Neural cell (in vitro differentiated cells): ENCODE measurements at regions not wholly inside any gene's neighbourhood (a gene's known extent, or its start where the extent isn't known, plus 50 kb on each side); places are given as distances from the start of the nearest gene placed in this dataset.

Source experiments
- H2AFZ ChIP-seq: fragments of 200-600, 300-800 bp; sonication (generic), shearing (Covaris generic); 2 replicates; pipeline ENCODE4 v1.6.0; 2014; ENCODE audit warnings: low read depth, mild to moderate bottlenecking, antibody characterized with exemption, low read length, moderate library complexity
- H3F3A ChIP-seq: fragments of 200-600 bp; shearing (Covaris generic); 2 replicates; pipeline ENCODE4 v1.6.1; 2016; ENCODE audit warnings: mild to moderate bottlenecking, moderate library complexity, mixed read lengths, antibody characterized with exemption, low read length; ENCODE audit not compliant: insufficient read depth, poor library complexity, severe bottlenecking
- H3K27ac ChIP-seq: fragments of 200-600, 300-800 bp; sonication (generic), shearing (Covaris generic); 2 replicates; pipeline ENCODE4 v1.5.1; 2014; ENCODE audit warnings: mild to moderate bottlenecking, low read length, moderate library complexity
- H3K27me3 ChIP-seq: fragments of 300-800, 200-600 bp; sonication (generic), shearing (Covaris generic); 2 replicates; pipeline ENCODE4 v1.6.0; 2014; ENCODE audit warnings: mild to moderate bottlenecking, low read depth, low read length, moderate library complexity; ENCODE audit not compliant: insufficient read depth
- H3K36me3 ChIP-seq: fragments of 300-800, 200-600 bp; sonication (generic), shearing (Covaris generic); 2 replicates; pipeline ENCODE4 v1.5.1; 2014; ENCODE audit warnings: mild to moderate bottlenecking, antibody characterized with exemption, low read length, moderate library complexity; ENCODE audit not compliant: insufficient read depth
- H3K4me2 ChIP-seq: fragments of 300-800, 200-600 bp; sonication (generic), shearing (Covaris generic); 2 replicates; pipeline ENCODE4 v1.6.0; 2014; ENCODE audit warnings: mild to moderate bottlenecking, low read length
- H3K4me3 ChIP-seq: fragments of 300-800, 200-600 bp; sonication (generic), shearing (Covaris generic); 2 replicates; pipeline ENCODE4 v1.5.1; 2014; ENCODE audit warnings: mild to moderate bottlenecking, low read length, moderate library complexity
- H3K79me2 ChIP-seq: fragments of 200-600 bp; shearing (Covaris generic); replicated peaks from 2 replicates; pipeline ENCODE4 v1.6.0; 2014; ENCODE audit warnings: mild to moderate bottlenecking, low read length, moderate library complexity; ENCODE audit not compliant: insufficient read depth
- H3K9ac ChIP-seq: fragments of 300-800, 200-600 bp; sonication (generic), shearing (Covaris generic); 2 replicates; pipeline ENCODE4 v1.6.1; 2016; ENCODE audit warnings: mild to moderate bottlenecking, low read length, mixed read lengths
- H3K9me2 ChIP-seq: fragments of 200-600 bp; shearing (Covaris generic); 2 replicates; pipeline ENCODE4 v1.6.1; 2016; ENCODE audit warnings: mild to moderate bottlenecking, low read length, mixed read lengths; ENCODE audit not compliant: insufficient read depth
- H3K9me3 ChIP-seq: fragments of 200-600, 300-800 bp; sonication (generic), shearing (Covaris generic); 2 replicates; pipeline ENCODE4 v1.6.1; 2016; ENCODE audit warnings: mild to moderate bottlenecking, mixed run types, low read length, moderate library complexity, mixed read lengths
- H4K20me1 ChIP-seq: fragments of 200-600 bp; shearing (Covaris generic); 2 replicates; pipeline ENCODE4 v1.6.1; 2016; ENCODE audit warnings: mild to moderate bottlenecking, mixed run types; ENCODE audit not compliant: insufficient read depth
- EP300 ChIP-seq: fragments of 450-650 bp; conservative IDR thresholded peaks from 2 replicates; pipeline ENCODE4 v1.6.1; 2014; ENCODE audit warnings: antibody characterized with exemption, mild to moderate bottlenecking, moderate library complexity; ENCODE audit not compliant: poor library complexity, severe bottlenecking
- EZH2 ChIP-seq: fragments of 200-600, 300-800 bp; shearing (Covaris generic), sonication (generic); IDR thresholded peaks from 2 replicates; pipeline ENCODE4 v1.6.1; 2014; ENCODE audit warnings: antibody characterized with exemption, low read length, borderline replicate concordance, mild to moderate bottlenecking; ENCODE audit not compliant: insufficient read depth, poor library complexity, severe bottlenecking
- MXI1 ChIP-seq: fragments of 450-650 bp; conservative IDR thresholded peaks from 2 replicates; pipeline ENCODE4 v1.6.1; 2014; ENCODE audit warnings: antibody characterized with exemption, mild to moderate bottlenecking; ENCODE audit not compliant: poor library complexity, severe bottlenecking
- POLR2AphosphoS5 ChIP-seq: IDR thresholded peaks from 2 replicates; pipeline ENCODE4 v1.6.1; 2012
- RAD21 ChIP-seq: fragments of 450-650 bp; conservative IDR thresholded peaks from 2 replicates; pipeline ENCODE4 v1.6.1; 2014; ENCODE audit warnings: antibody characterized with exemption, mild to moderate bottlenecking, moderate library complexity
- SMC3 ChIP-seq: fragments of 450-650 bp; conservative IDR thresholded peaks from 2 replicates; pipeline ENCODE4 v1.6.1; 2014; ENCODE audit warnings: antibody characterized with exemption, mild to moderate bottlenecking, moderate library complexity; ENCODE audit not compliant: poor library complexity
- TAF1 ChIP-seq: IDR thresholded peaks from 2 replicates; pipeline ENCODE4 v1.6.1; 2012; ENCODE audit warnings: low read depth
- TF ChIP-seq, protein P1 (sequence below): IDR thresholded peaks from 2 replicates; pipeline ENCODE4 v1.6.1; 2012; ENCODE audit warnings: borderline replicate concordance
- TF ChIP-seq, protein P2 (sequence below): fragments of 450-650 bp; IDR thresholded peaks from 2 replicates; pipeline ENCODE4 v1.5.1; 2014; ENCODE audit warnings: antibody characterized with exemption, mild to moderate bottlenecking, moderate library complexity; ENCODE audit not compliant: poor library complexity, severe bottlenecking

DNA sequence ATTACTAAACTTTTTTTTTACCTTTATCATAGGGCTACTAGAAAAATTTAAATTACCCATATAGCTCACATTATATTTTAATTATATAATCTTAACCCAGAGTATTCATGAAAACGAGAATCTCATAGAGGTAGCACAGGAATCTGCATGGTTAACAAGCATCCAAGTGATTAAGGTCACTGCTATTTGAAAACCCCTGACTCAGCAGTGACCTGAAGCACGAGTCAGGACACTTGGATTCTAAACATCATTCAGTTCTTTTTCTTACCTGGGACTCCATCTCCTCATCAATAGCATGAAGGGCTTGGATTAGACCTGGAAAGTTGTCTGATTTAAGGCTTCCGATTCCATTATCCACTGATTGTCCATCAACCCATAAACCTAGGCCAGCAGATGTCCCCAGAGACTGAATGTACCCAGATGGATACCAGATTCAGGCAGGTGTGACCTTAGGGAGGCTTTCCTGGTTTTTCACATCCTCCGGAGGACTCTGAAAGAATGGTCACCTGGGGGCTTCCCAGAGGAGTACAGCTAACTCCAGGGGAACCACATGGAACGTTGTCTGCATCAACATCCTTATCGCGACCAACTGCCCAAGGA lies 174.3 kb downstream of the SETD4 start:
- no peaks in the 10 kb centered on the region for H4K20me1 ChIP-seq
- H2AFZ ChIP-seq = no peak overlapping the region
- H3K9me2 ChIP-seq = no peaks in the 10 kb centered on the region
- no peaks in the 10 kb centered on the region for H3K27me3 ChIP-seq
- no peaks in the 10 kb centered on the region for H3K36me3 ChIP-seq
- no peak overlapping the region for H3K27ac ChIP-seq
- H3K4me3 ChIP-seq = no peak overlapping the region
- no peak overlapping the region for H3K4me2 ChIP-seq
- H3K9me3 ChIP-seq = no peaks in the 10 kb centered on the region
- no peak for TF ChIP-seq MXI1
- TF ChIP-seq, protein P1, sequence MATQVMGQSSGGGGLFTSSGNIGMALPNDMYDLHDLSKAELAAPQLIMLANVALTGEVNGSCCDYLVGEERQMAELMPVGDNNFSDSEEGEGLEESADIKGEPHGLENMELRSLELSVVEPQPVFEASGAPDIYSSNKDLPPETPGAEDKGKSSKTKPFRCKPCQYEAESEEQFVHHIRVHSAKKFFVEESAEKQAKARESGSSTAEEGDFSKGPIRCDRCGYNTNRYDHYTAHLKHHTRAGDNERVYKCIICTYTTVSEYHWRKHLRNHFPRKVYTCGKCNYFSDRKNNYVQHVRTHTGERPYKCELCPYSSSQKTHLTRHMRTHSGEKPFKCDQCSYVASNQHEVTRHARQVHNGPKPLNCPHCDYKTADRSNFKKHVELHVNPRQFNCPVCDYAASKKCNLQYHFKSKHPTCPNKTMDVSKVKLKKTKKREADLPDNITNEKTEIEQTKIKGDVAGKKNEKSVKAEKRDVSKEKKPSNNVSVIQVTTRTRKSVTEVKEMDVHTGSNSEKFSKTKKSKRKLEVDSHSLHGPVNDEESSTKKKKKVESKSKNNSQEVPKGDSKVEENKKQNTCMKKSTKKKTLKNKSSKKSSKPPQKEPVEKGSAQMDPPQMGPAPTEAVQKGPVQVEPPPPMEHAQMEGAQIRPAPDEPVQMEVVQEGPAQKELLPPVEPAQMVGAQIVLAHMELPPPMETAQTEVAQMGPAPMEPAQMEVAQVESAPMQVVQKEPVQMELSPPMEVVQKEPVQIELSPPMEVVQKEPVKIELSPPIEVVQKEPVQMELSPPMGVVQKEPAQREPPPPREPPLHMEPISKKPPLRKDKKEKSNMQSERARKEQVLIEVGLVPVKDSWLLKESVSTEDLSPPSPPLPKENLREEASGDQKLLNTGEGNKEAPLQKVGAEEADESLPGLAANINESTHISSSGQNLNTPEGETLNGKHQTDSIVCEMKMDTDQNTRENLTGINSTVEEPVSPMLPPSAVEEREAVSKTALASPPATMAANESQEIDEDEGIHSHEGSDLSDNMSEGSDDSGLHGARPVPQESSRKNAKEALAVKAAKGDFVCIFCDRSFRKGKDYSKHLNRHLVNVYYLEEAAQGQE = no peak
- no peak for TF ChIP-seq SMC3
- TF ChIP-seq TAF1 = no peak
- no peak for TF ChIP-seq EZH2
- TF ChIP-seq POLR2AphosphoS5 = no peak
- no peak for TF ChIP-seq RAD21
- TF ChIP-seq EP300 = no peak
- TF ChIP-seq, protein P2, sequence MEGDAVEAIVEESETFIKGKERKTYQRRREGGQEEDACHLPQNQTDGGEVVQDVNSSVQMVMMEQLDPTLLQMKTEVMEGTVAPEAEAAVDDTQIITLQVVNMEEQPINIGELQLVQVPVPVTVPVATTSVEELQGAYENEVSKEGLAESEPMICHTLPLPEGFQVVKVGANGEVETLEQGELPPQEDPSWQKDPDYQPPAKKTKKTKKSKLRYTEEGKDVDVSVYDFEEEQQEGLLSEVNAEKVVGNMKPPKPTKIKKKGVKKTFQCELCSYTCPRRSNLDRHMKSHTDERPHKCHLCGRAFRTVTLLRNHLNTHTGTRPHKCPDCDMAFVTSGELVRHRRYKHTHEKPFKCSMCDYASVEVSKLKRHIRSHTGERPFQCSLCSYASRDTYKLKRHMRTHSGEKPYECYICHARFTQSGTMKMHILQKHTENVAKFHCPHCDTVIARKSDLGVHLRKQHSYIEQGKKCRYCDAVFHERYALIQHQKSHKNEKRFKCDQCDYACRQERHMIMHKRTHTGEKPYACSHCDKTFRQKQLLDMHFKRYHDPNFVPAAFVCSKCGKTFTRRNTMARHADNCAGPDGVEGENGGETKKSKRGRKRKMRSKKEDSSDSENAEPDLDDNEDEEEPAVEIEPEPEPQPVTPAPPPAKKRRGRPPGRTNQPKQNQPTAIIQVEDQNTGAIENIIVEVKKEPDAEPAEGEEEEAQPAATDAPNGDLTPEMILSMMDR = no peak
- H3K79me2 ChIP-seq = no peaks in the 10 kb centered on the region
- no peaks in the 10 kb centered on the region for H3F3A ChIP-seq
- H3K9ac ChIP-seq = no peak overlapping the region

DNA sequence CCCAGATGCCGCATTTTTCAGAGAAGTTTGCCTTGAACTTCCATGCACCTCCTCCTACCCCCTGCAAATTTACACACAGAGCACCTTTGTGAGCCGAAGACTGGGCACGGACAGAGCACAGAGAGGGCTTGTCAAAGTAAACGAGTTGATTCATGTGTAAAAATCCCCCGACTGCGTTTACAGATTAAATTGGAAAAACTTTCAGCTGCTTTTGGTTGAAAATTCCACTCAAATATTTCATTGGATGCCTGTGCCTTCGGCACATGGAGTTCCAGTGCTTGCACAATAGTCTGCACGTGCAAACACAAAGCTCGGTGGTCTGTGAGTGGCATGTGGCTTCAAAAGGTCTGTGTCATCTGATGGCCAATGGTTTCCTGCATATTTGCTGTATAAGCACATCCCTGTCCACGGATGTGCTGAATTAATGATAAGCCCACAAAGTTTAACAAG lies 177.5 kb downstream of the SETD4 start:
- Histone ChIP-seq H3K4me2 (no peak overlapping the region), H2AFZ (no peak overlapping the region)

More for the DNA sequence above, 177.5 kb downstream of the SETD4 start:
- H3K36me3 ChIP-seq = no peaks in the 10 kb centered on the region
- no peaks in the 10 kb centered on the region for H3K9me2 ChIP-seq
- H3K27me3 ChIP-seq = no peaks in the 10 kb centered on the region
- H4K20me1 ChIP-seq = no peaks in the 10 kb centered on the region
- no peaks in the 10 kb centered on the region for H3K79me2 ChIP-seq
- no peaks in the 10 kb centered on the region for H3F3A ChIP-seq
- H3K9ac ChIP-seq = no peak overlapping the region
- no peak overlapping the region for H3K27ac ChIP-seq
- TF ChIP-seq MXI1 (no peak), RAD21 (no peak), TAF1 (no peak), POLR2AphosphoS5 (no peak), SMC3 (no peak), EP300 (no peak)
- TF ChIP-seq, protein P2 = no peak
- TF ChIP-seq, protein P1 = no peak
- H3K4me3 ChIP-seq = no peak overlapping the region
- no peaks in the 10 kb centered on the region for H3K9me3 ChIP-seq
